ENCODE measurements at regions not wholly inside any gene's neighbourhood (a gene's known extent, or its start where the extent isn't known, plus 50 kb on each side); places are given as distances from the start of the nearest gene placed in this dataset.

DNA sequence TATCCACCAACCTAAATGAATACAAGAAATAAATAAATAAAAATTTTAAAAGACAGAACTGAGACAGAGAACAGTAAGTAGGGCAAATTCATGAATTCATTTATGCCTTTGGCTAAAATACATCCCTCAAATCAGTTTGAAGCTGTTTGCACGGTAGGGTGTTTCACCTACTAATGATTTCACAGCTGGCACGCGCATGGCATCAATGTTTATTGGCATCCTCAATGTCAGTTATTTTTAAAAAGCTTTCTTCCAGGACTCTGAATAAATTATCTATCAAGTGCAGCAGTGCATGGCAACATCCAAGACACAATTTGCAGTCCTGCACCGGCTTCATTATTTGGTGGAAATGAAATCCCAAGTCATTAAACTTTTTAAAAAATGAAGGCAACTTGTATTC is 985.2 kb upstream of the ROBO1 start:
- TF ChIP-seq CTCF (IDR thresholded peaks at IDR 0.05), result no peak
- no peak for TF ChIP-seq POLR2A (IDR thresholded peaks at IDR 0.05)
- TF ChIP-seq POLR2AphosphoS5 (IDR thresholded peaks at IDR 0.05), result no peak

Measured in prostate gland (tissue), 2 donors.